SK-N-SH (cell line): ENCODE measurements at regions not wholly inside any gene's neighbourhood (a gene's known extent, or its start where the extent isn't known, plus 50 kb on each side); places are given as distances from the start of the nearest gene placed in this dataset.
A peak's percentile ranks its signal among the peaks of the same experiment; 100 is the strongest.

Experiments
- CTCF ChIA-PET: fragments of 300-600, 350-600 bp; formaldehyde crosslinking; extraction: SDS; loops from one replicate; lab custom pipeline; 2021; lab: Yijun Ruan, JAX
- POLR2A ChIA-PET: fragments of 350-600 bp; sonication (Branson Sonifier 250); formaldehyde crosslinking; extraction: SDS; loops from one replicate; lab custom pipeline; 2020; ENCODE audit warnings: antibody characterized with exemption, inconsistent platforms; lab: Yijun Ruan, JAX
- DNase-seq: peaks from one replicate; pipeline ENCODE4 v3.0.0; 2012
- H2AFZ ChIP-seq: fragments of 200-600 bp; sonication (generic); 2 replicates; pipeline ENCODE4 v1.8.1; 2016; ENCODE audit warnings: antibody characterized with exemption, mild to moderate bottlenecking, low read depth
- H3F3A ChIP-seq: fragments of 200-600 bp; sonication (generic); replicated peaks from 2 replicates; pipeline ENCODE3; 2016; ENCODE audit warnings: antibody characterized with exemption, mild to moderate bottlenecking; ENCODE audit not compliant: insufficient read depth
- H3K27ac ChIP-seq, 2 experiments: fragments of 200-500 bp in 1 of 2; fragments of 200-600 bp in 1 of 2; sonication (Bioruptor generic) in 1 of 2; sonication (generic), shearing (Covaris generic) in 1 of 2; 2 replicates each; pipeline versions ENCODE4 v1.5.1 to v1.6.1; 2014 to 2016; ENCODE audit warnings: low read depth in 2 of 2, inconsistent platforms in 1 of 2, low read length in 1 of 2, mild to moderate bottlenecking in 1 of 2, mixed read lengths in 1 of 2
- H3K27me3 ChIP-seq: fragments of 200-600 bp; sonication (generic), shearing (Covaris generic); 2 replicates; pipeline ENCODE4 v1.6.1; 2016; ENCODE audit warnings: mixed run types; ENCODE audit not compliant: insufficient read depth
- H3K36me3 ChIP-seq, 2 experiments: fragments of 200-500 bp in 1 of 2; fragments of 200-600 bp in 1 of 2; sonication (Bioruptor generic) in 1 of 2; sonication (generic) in 1 of 2; replicated peaks in 1 of 2; 2 replicates each; pipeline versions ENCODE3 to v1.5.1; 2014 to 2016; ENCODE audit warnings: low read length in 1 of 2, mild to moderate bottlenecking in 1 of 2; ENCODE audit not compliant: insufficient read depth in 2 of 2, control insufficient read depth in 1 of 2
- H3K4me1 ChIP-seq, 2 experiments: fragments of 200-500 bp in 1 of 2; fragments of 200-600 bp in 1 of 2; sonication (Bioruptor generic) in 1 of 2; sonication (generic), shearing (Covaris generic) in 1 of 2; 2 replicates each; pipeline versions ENCODE4 v1.5.1 to v1.6.1; 2014 to 2016; ENCODE audit warnings: low read depth in 1 of 2, low read length in 1 of 2, mixed run types in 1 of 2; ENCODE audit not compliant: insufficient read depth in 2 of 2, control insufficient read depth in 1 of 2
- H3K4me2 ChIP-seq: fragments of 200-600 bp; sonication (generic), shearing (Covaris generic); 2 replicates; pipeline ENCODE4 v1.6.1; 2017; ENCODE audit warnings: mixed run types
- H3K4me3 ChIP-seq, 2 experiments: fragments of 200-500 bp in 1 of 2; fragments of 200-600 bp in 1 of 2; sonication (Bioruptor generic) in 1 of 2; sonication (generic), shearing (Covaris generic) in 1 of 2; 2 replicates each; pipeline versions ENCODE4 v1.5.1 to v1.8.1; 2014 to 2016; ENCODE audit warnings: low read depth in 2 of 2, inconsistent platforms in 1 of 2, low read length in 1 of 2, mild to moderate bottlenecking in 1 of 2, mixed read lengths in 1 of 2, moderate library complexity in 1 of 2
- H3K79me2 ChIP-seq: fragments of 200-600 bp; sonication (generic); 2 replicates; pipeline ENCODE4 v1.8.1; 2017; ENCODE audit warnings: mild to moderate bottlenecking; ENCODE audit not compliant: insufficient read depth
- H3K9ac ChIP-seq: fragments of 200-600 bp; sonication (generic); 2 replicates; pipeline ENCODE4 v1.6.1; 2017; ENCODE audit warnings: mixed run types
- H3K9me2 ChIP-seq: fragments of 200-600 bp; sonication (generic); 2 replicates; pipeline ENCODE4 v1.6.1; 2017; ENCODE audit warnings: mixed run types
- H3K9me3 ChIP-seq: fragments of 200-600 bp; sonication (generic); 2 replicates; pipeline ENCODE4 v1.6.1; 2017; ENCODE audit warnings: mixed run types, mild to moderate bottlenecking, moderate library complexity
- H4K20me1 ChIP-seq: fragments of 200-600 bp; sonication (generic); 2 replicates; pipeline ENCODE4 v1.6.1; 2017; ENCODE audit warnings: mild to moderate bottlenecking, mixed run types; ENCODE audit not compliant: insufficient read depth
- CHD2 ChIP-seq: fragments of 150-350 bp; IDR thresholded peaks from 2 replicates; pipeline ENCODE4 v1.6.1; 2018; ENCODE audit warnings: low read length; ENCODE audit not compliant: partially characterized antibody
- CTCF ChIP-seq: fragments of 200-600 bp; sonication (generic); IDR thresholded peaks from 2 replicates; pipeline ENCODE4 v1.6.1; 2017; ENCODE audit warnings: antibody characterized with exemption, mild to moderate bottlenecking, moderate library complexity
- EP300 ChIP-seq, 2 experiments: IDR thresholded peaks; 2 replicates each; pipeline versions ENCODE4 v1.4.0 to v1.6.1; 2012; ENCODE audit warnings: borderline replicate concordance in 1 of 2, low read depth in 1 of 2, low read length in 1 of 2
- IRF3 ChIP-seq: fragments of 150-350 bp; IDR thresholded peaks from 2 replicates; pipeline ENCODE4 v1.6.1; 2016; ENCODE audit warnings: mild to moderate bottlenecking, low read depth, low read length
- MAX ChIP-seq: IDR thresholded peaks from 2 replicates; pipeline ENCODE4 v1.4.0; 2012; ENCODE audit warnings: low read depth
- RCOR1 ChIP-seq: fragments of 150-350 bp; IDR thresholded peaks from 2 replicates; pipeline ENCODE4 v1.6.1; 2017; ENCODE audit warnings: antibody characterized with exemption, low read length
- RFX5 ChIP-seq: IDR thresholded peaks from 2 replicates; pipeline ENCODE4 v1.6.1; 2012; ENCODE audit warnings: mild to moderate bottlenecking, improper control_type of control experiment, low read length
- TEAD4 ChIP-seq: IDR thresholded peaks from 2 replicates; pipeline ENCODE4 v1.4.0; 2012; ENCODE audit warnings: mild to moderate bottlenecking, borderline replicate concordance; ENCODE audit not compliant: insufficient read depth
- YY1 ChIP-seq: IDR thresholded peaks from 2 replicates; pipeline ENCODE4 v1.4.0; 2012; ENCODE audit warnings: low read depth, mild to moderate bottlenecking
- ZBTB33 ChIP-seq: IDR thresholded peaks from 2 replicates; pipeline ENCODE4 v1.4.0; 2012; ENCODE audit warnings: low read depth, borderline replicate concordance
- WGBS: methylation state at CpG from one replicate; pipeline ENCODE4 v1.1.6; 2017; ENCODE audit warnings: low lambda C conversion rate; 5-methylcytosine and 5-hydroxymethylcytosine counted together

- ChIA-PET POLR2A (no interaction called here), CTCF (interaction anchor here (1.0 to 1.1 kb wide), 2 partner anchors 12 to 15 kb away, joined by 3 read pairs; no protein-coding TSS in a partner anchor)
- H3K9ac ChIP-seq: no peak overlapping the region
- H3K79me2 ChIP-seq: no peaks in the 10 kb centered on the region
- H3K4me1 ChIP-seq: no peaks in the 10 kb centered on the region
- H3K9me3 ChIP-seq: no peaks in the 10 kb centered on the region
- no peak overlapping the region for H3K27ac ChIP-seq
- no peak overlapping the region for H3K4me2 ChIP-seq
- no peaks in the 10 kb centered on the region for H3K36me3 ChIP-seq
- H2AFZ ChIP-seq: no peak overlapping the region
- no peak for DNase-seq
- H4K20me1 ChIP-seq: no peaks in the 10 kb centered on the region
- WGBS: 2% methylated on average over 5 of the region's 5 CpGs
- no peak overlapping the region for H3K4me3 ChIP-seq
- peaks cover 6% of the 10 kb centered on the region; the same call in 1 of the 2 replicates for H3K27me3 ChIP-seq
- no peaks in the 10 kb centered on the region for H3K9me2 ChIP-seq
- TF ChIP-seq EP300 (IDR thresholded peaks at IDR 0.05; ENCODE audit: borderline replicate concordance in 1 of 2, low read depth in 1 of 2, low read length in 1 of 2): no peak
- no peak for TF ChIP-seq YY1
- no peak for TF ChIP-seq MAX
- no peaks in the 10 kb centered on the region for H3F3A ChIP-seq
Observed at GRCh38 chr14:21993070-21993469, 319.5 kb upstream of the OR4E1 start.

- no peak overlapping the region for H3K4me2 ChIP-seq
- peaks cover 6% of the 10 kb centered on the region; the same call in 1 of the 2 replicates for H3K27me3 ChIP-seq
- 5% methylated on average over 2 of the region's 2 CpGs for WGBS
- H3K36me3 ChIP-seq: no peaks in the 10 kb centered on the region
- no peak overlapping the region for H3K4me3 ChIP-seq
- no peaks in the 10 kb centered on the region for H4K20me1 ChIP-seq
- no peaks in the 10 kb centered on the region for H3K9me3 ChIP-seq
- POLR2A ChIA-PET: no interaction called here
- no peak for DNase-seq
- no peak overlapping the region for H2AFZ ChIP-seq
- H3K9me2 ChIP-seq: no peaks in the 10 kb centered on the region
- H3K9ac ChIP-seq: no peak overlapping the region
- no peaks in the 10 kb centered on the region for H3F3A ChIP-seq
- H3K79me2 ChIP-seq: no peaks in the 10 kb centered on the region
- CTCF ChIA-PET: interaction anchor here (1.0 to 6.5 kb wide), 3 partner anchors 9 to 18 kb away, joined by 3 to 47 read pairs (median 4); no protein-coding TSS in a partner anchor
- H3K4me1 ChIP-seq: no peaks in the 10 kb centered on the region
- no peak for TF ChIP-seq ZBTB33
- TF ChIP-seq IRF3: no peak
- no peak overlapping the region for H3K27ac ChIP-seq
Observed at GRCh38 chr14:21991130-21991529, 317.5 kb upstream of the OR4E1 start.

- Histone ChIP-seq H3K9ac (no peak overlapping the region), H2AFZ (no peak overlapping the region), H3K27ac (no peak overlapping the region), H3K79me2 (no peaks in the 10 kb centered on the region), H3F3A (no peaks in the 10 kb centered on the region), H3K9me2 (no peaks in the 10 kb centered on the region), H4K20me1 (no peaks in the 10 kb centered on the region), H3K9me3 (no peaks in the 10 kb centered on the region), H3K36me3 (no peaks in the 10 kb centered on the region), H3K4me3 (no peak overlapping the region), H3K27me3 (peaks cover 6% of the 10 kb centered on the region; the same call in 1 of the 2 replicates), H3K4me1 (no peaks in the 10 kb centered on the region), H3K4me2 (no peak overlapping the region)
- ChIA-PET CTCF (interaction anchor here (1.0 to 6.5 kb wide), 4 partner anchors 9 to 84 kb away, joined by 3 to 47 read pairs (median 4); no protein-coding TSS in a partner anchor), POLR2A (no interaction called here)
- no peak for TF ChIP-seq TEAD4
- TF ChIP-seq CHD2: no peak
- TF ChIP-seq RCOR1: no peak
- TF ChIP-seq CTCF: peak; percentile 47
- TF ChIP-seq MAX: no peak
- TF ChIP-seq RFX5: no peak
- peak; percentile 2 for DNase-seq
- 3% methylated on average over 2 of the region's 2 CpGs for WGBS
Observed at GRCh38 chr14:21990116-21990515, 316.5 kb upstream of the OR4E1 start.
